ENCODE measurements at regions not wholly inside any gene's neighbourhood (a gene's known extent, or its start where the extent isn't known, plus 50 kb on each side); places are given as distances from the start of the nearest gene placed in this dataset.

DNA sequence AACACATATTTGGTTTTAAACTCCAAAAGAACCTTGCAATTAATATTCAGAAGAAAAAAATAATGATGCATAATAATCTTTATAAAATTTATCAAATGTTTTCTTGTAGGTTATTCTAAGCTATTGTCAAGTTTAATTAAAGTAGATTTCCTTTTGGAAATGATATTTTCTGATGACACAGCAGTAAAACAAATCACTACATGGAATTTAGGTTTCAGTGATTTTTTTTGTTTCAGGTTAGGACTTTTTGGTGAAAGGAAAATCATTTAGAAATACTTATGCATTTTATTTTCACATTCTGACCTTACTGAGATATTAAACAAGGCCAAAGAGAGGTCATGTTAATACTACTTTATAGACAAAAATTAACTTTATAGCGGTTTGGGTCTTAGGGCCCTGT lies 1067.2 kb downstream of the TMTC2 start:
- TF ChIP-seq, protein P1, sequence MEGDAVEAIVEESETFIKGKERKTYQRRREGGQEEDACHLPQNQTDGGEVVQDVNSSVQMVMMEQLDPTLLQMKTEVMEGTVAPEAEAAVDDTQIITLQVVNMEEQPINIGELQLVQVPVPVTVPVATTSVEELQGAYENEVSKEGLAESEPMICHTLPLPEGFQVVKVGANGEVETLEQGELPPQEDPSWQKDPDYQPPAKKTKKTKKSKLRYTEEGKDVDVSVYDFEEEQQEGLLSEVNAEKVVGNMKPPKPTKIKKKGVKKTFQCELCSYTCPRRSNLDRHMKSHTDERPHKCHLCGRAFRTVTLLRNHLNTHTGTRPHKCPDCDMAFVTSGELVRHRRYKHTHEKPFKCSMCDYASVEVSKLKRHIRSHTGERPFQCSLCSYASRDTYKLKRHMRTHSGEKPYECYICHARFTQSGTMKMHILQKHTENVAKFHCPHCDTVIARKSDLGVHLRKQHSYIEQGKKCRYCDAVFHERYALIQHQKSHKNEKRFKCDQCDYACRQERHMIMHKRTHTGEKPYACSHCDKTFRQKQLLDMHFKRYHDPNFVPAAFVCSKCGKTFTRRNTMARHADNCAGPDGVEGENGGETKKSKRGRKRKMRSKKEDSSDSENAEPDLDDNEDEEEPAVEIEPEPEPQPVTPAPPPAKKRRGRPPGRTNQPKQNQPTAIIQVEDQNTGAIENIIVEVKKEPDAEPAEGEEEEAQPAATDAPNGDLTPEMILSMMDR (optimal IDR thresholded peaks at IDR 0.05 in 1 of 3, IDR thresholded peaks at IDR 0.05 in 1 of 3, conservative IDR thresholded peaks at IDR 0.05 in 1 of 3; ENCODE audit: extremely low read depth in 1 of 3, insufficient read depth in 2 of 3, low read length in 3 of 3): no peak
- no peak for TF ChIP-seq EZH2 (IDR thresholded peaks at IDR 0.05; ENCODE audit: low read length)

Data from keratinocyte (primary cell).